BLaER1 treated with 17β-estradiol and CSF1 and Interleukin-3, amounts not matched to agents 10 nM and 100 nM (cell line): ENCODE measurements at regions not wholly inside any gene's neighbourhood (a gene's known extent, or its start where the extent isn't known, plus 50 kb on each side); places are given as distances from the start of the nearest gene placed in this dataset.
"Not testable (repeated sequence)": the region's sequence is repeated elsewhere in the genome, so short reads cannot be mapped to it uniquely, and the experiment has no call there.

Experiments
- H3K27ac ChIP-seq, 11 experiments: shearing (Covaris generic); formaldehyde crosslinking; 2 replicates each; pipeline ENCODE4 v1.8.1; 2022
- H3K27me3 ChIP-seq, 11 experiments: shearing (Covaris generic); formaldehyde crosslinking; 2 replicates each; pipeline ENCODE4 v1.8.1; 2022
- H3K36me3 ChIP-seq, 11 experiments: shearing (Covaris generic); formaldehyde crosslinking; 2 replicates each; pipeline ENCODE4 v1.8.1; 2022
- H3K4me1 ChIP-seq, 10 experiments: shearing (Covaris generic); formaldehyde crosslinking; 2 replicates each; pipeline ENCODE4 v1.8.1; 2022
- H3K4me2 ChIP-seq, 11 experiments: shearing (Covaris generic); formaldehyde crosslinking; 2 replicates each; pipeline ENCODE4 v1.8.1; 2022
- H3K4me3 ChIP-seq, 10 experiments: shearing (Covaris generic); formaldehyde crosslinking; 2 replicates each; pipeline ENCODE4 v1.8.1; 2022
- H3K9ac ChIP-seq, 11 experiments: shearing (Covaris generic); formaldehyde crosslinking; 2 replicates each; pipeline ENCODE4 v1.8.1; 2022
- H3K9me3 ChIP-seq, 11 experiments: shearing (Covaris generic); formaldehyde crosslinking; replicated peaks in 1 of 11; 2 replicates each; pipeline ENCODE4 v1.8.1; 2022
- H4K20me1 ChIP-seq, 11 experiments: shearing (Covaris generic); formaldehyde crosslinking; 2 replicates each; pipeline ENCODE4 v1.8.1; 2022
- Cebpa-rat ChIP-seq, 11 experiments: shearing (Covaris generic); IDR thresholded peaks; 2 replicates each; pipeline ENCODE4 v1.8.1; 2022

DNA sequence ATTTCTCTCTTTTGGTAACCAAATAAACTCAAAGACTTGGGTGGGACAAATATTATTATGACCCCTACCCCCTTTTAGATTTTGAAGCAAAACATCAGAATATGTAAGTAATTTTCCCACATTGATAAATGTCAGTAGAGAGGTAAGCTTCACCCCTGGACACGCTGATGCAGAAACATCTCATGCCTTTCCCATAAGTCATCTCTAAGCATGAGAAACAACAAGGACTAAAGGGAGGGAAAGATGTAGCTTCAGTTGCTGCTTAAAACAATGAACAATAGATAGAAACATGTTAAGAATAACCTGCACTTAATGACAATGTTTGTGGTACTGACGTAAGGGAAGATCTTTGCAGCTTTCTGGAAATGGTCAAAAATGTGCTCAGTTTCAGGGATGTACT is 56.3 kb upstream of the SLC8A3 start:
- no peak overlapping the region for H3K4me2 ChIP-seq
- no peaks in the 10 kb centered on the region for H3K27me3 ChIP-seq
- no peak overlapping the region for H3K27ac ChIP-seq
- H3K9ac ChIP-seq: no peak overlapping the region
- no peak for TF ChIP-seq Cebpa-rat (IDR thresholded peaks at IDR 0.05)
- H4K20me1 ChIP-seq: no peaks in the 10 kb centered on the region
- H3K36me3 ChIP-seq: no peaks in the 10 kb centered on the region
- H3K9me3 ChIP-seq: peaks cover 0 to 16% (median 4%) of the 10 kb centered on the region in 11 experiments; a peak in 6 of 22 replicates
- no peak overlapping the region for H3K4me3 ChIP-seq
- H3K4me1 ChIP-seq: peaks cover 0 to 4% (median 2%) of the 10 kb centered on the region in 10 experiments; a peak in 9 of 20 replicates

DNA sequence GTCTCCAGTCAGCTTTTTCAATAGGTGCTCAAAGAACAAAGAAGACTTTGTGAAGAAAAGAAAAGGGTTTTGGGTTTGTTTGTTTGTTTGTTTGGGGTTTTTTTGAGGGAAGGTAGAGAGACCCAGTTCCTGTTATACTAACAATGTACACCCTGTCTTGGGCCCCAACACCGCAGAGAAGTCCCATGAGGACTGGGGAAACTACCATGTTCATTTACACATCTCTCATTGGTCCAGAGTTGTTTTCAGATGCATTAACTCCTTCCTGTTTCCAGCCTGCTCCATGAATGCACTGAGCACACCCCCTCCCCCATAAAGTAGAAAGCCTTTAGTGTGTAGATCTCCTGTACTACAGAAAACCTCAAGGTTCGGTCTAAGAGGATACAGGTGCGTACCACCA is 51.1 kb upstream of the SLC8A3 start:
- H3K27me3 ChIP-seq: no peaks in the 10 kb centered on the region
- peaks cover 0 to 35% (median 6%) of the 10 kb centered on the region in 11 experiments; a peak in 9 of 22 replicates for H3K9me3 ChIP-seq
- H3K4me3 ChIP-seq: no peak overlapping the region
- no peaks in the 10 kb centered on the region for H3K36me3 ChIP-seq
- no peak for TF ChIP-seq Cebpa-rat (IDR thresholded peaks at IDR 0.05)
- peaks cover 0 to 9% (median 6%) of the 10 kb centered on the region in 10 experiments; a peak in 8 of 20 replicates for H3K4me1 ChIP-seq
- H3K9ac ChIP-seq: no peak overlapping the region
- H3K27ac ChIP-seq: no peak overlapping the region
- peak overlapping the region in 7 of 11 experiments; percentile 3 to 52 (median 37); a peak in 12 of 22 replicates for H3K4me2 ChIP-seq
- H4K20me1 ChIP-seq: no peaks in the 10 kb centered on the region

- not testable (repeated sequence) for H3K4me2 ChIP-seq, H3K27ac ChIP-seq, H3K4me1 ChIP-seq, H3K4me3 ChIP-seq, H4K20me1 ChIP-seq, H3K36me3 ChIP-seq, H3K9ac ChIP-seq, H3K27me3 ChIP-seq
- H3K9me3 ChIP-seq: peaks cover 0 to 35% (median 11%) of the 10 kb centered on the region in 11 experiments; a peak in 10 of 22 replicates
Observed at GRCh38 chr14:70238635-70239034, 49.9 kb upstream of the SLC8A3 start.
